Upper lobe of left lung (tissue), 6 donors: ENCODE measurements at regions not wholly inside any gene's neighbourhood (a gene's known extent, or its start where the extent isn't known, plus 50 kb on each side); places are given as distances from the start of the nearest gene placed in this dataset.

Experiments
- ATAC-seq, 2 donors: fragments of 200-7000 bp; cut with Tn5 transposase; one replicate each; pipeline ENCODE4 v1.9.1; 2022; ENCODE audit warnings: mild to moderate bottlenecking in 2 of 2, moderate library complexity in 2 of 2; ENCODE audit not compliant: low FRiP score in 2 of 2
- DNase-seq, 2 donors: peaks; one replicate each; pipeline ENCODE4 v3.0.0-alpha.2; 2019 to 2020
- H3K27ac ChIP-seq, 4 donors: fragments of 200-600 bp; sonication (generic); one replicate each; pipeline ENCODE4 v1.5.1; 2016 to 2019
- H3K27me3 ChIP-seq, 4 donors: fragments of 200-600 bp; sonication (generic); one replicate each; pipeline ENCODE4 v1.5.1; 2017 to 2019
- H3K36me3 ChIP-seq, 4 donors: fragments of 200-600 bp; sonication (generic); one replicate each; pipeline ENCODE4 v1.5.1; 2016 to 2019
- H3K4me1 ChIP-seq, 4 donors: fragments of 200-600 bp; sonication (generic); one replicate each; pipeline ENCODE4 v1.5.1; 2018 to 2019
- H3K4me3 ChIP-seq, 4 donors: fragments of 200-600 bp; sonication (generic); one replicate each; pipeline ENCODE4 v1.5.1; 2017 to 2019; ENCODE audit warnings: mild to moderate bottlenecking in 2 of 4, moderate library complexity in 1 of 4
- H3K9me3 ChIP-seq, 4 donors: fragments of 200-600 bp; sonication (generic); one replicate each; pipeline ENCODE4 v1.5.1; 2018 to 2019
- CTCF ChIP-seq, 6 experiments: fragments of 450-650 bp in 4 of 6; fragments of 200-600 bp in 2 of 6; sonication (generic) in 2 of 6; IDR thresholded peaks; one replicate each; pipeline ENCODE4 v1.5.1; 2016 to 2019; ENCODE audit warnings: antibody characterized with exemption in 6 of 6
- EP300 ChIP-seq, 4 donors: sonication (generic); formaldehyde crosslinking; IDR thresholded peaks; one replicate each; pipeline ENCODE4 v1.5.1; 2017; ENCODE audit warnings: antibody characterized with exemption in 4 of 4, control low read depth in 2 of 4
- POLR2A ChIP-seq, 4 donors: fragments of 450-650 bp; IDR thresholded peaks; one replicate each; pipeline ENCODE4 v1.5.1; 2016 to 2017; ENCODE audit warnings: antibody characterized with exemption in 4 of 4, mild to moderate bottlenecking in 2 of 4
- POLR2AphosphoS5 ChIP-seq, 2 donors: sonication (generic); formaldehyde crosslinking; IDR thresholded peaks; one replicate each; pipeline ENCODE4 v1.5.1; 2017; ENCODE audit warnings: antibody characterized with exemption in 2 of 2
- WGBS, 2 donors: methylation state at CpG; one replicate each; pipeline ENCODE4 v1.1.5; 2017 to 2018; 5-methylcytosine and 5-hydroxymethylcytosine counted together
- donor health status: DM: no; HTN: no; CAD: no; lungs with moderate emphysema.
- donor health status: DM: no; HTN: yes; CAD: no; lungs with severe emphysema.

- WGBS, 2 donors, result 90 to 91% methylated on average over 3 of the region's 3 CpGs
- Histone ChIP-seq H3K4me1 (no peaks in the 10 kb centered on the region), H3K27ac (no peak overlapping the region), H3K9me3 (no peaks in the 10 kb centered on the region), H3K27me3 (no peaks in the 10 kb centered on the region), H3K36me3 (no peaks in the 10 kb centered on the region), H3K4me3 (no peak overlapping the region)
- TF ChIP-seq EP300 (IDR thresholded peaks at IDR 0.05) (no peak), POLR2A (IDR thresholded peaks at IDR 0.05) (no peak), CTCF (IDR thresholded peaks at IDR 0.05) (no peak), POLR2AphosphoS5 (IDR thresholded peaks at IDR 0.05) (no peak)
- no peak for DNase-seq
- no peak for ATAC-seq
These were observed 478.5 kb upstream of the SALL1 start for GRCh38 chr16:51629576-51629975.

- H3K4me3 ChIP-seq, result no peak overlapping the region
- no peaks in the 10 kb centered on the region for H3K36me3 ChIP-seq
- 46 to 58% methylated on average over 7 of the region's 7 CpGs for WGBS, 2 donors
- no peaks in the 10 kb centered on the region for H3K27me3 ChIP-seq
- H3K27ac ChIP-seq, result no peak overlapping the region
- DNase-seq (no peak), ATAC-seq (no peak)
- H3K4me1 ChIP-seq, result no peaks in the 10 kb centered on the region
- TF ChIP-seq POLR2A (IDR thresholded peaks at IDR 0.05) (no peak), EP300 (IDR thresholded peaks at IDR 0.05) (no peak), CTCF (IDR thresholded peaks at IDR 0.05) (no peak), POLR2AphosphoS5 (IDR thresholded peaks at IDR 0.05) (no peak)
- no peaks in the 10 kb centered on the region for H3K9me3 ChIP-seq
These were observed 473.2 kb upstream of the SALL1 start for GRCh38 chr16:51624080-51624775.

- ATAC-seq (no peak), DNase-seq (no peak)
- Histone ChIP-seq H3K4me1 (no peaks in the 10 kb centered on the region), H3K27me3 (no peaks in the 10 kb centered on the region), H3K9me3 (no peaks in the 10 kb centered on the region), H3K4me3 (no peak overlapping the region), H3K27ac (no peak overlapping the region), H3K36me3 (no peaks in the 10 kb centered on the region)
- 94 to 95% methylated on average over 1 of the region's 1 CpG for WGBS, 2 donors
- TF ChIP-seq EP300 (IDR thresholded peaks at IDR 0.05), result no peak
- TF ChIP-seq POLR2A (IDR thresholded peaks at IDR 0.05), result no peak
- no peak for TF ChIP-seq POLR2AphosphoS5 (IDR thresholded peaks at IDR 0.05)
- no peak for TF ChIP-seq CTCF (IDR thresholded peaks at IDR 0.05)
These were observed 470.5 kb upstream of the SALL1 start for GRCh38 chr16:51621610-51622009.

- Histone ChIP-seq H3K27me3 (no peaks in the 10 kb centered on the region), H3K4me3 (no peak overlapping the region), H3K4me1 (no peaks in the 10 kb centered on the region), H3K27ac (no peak overlapping the region), H3K36me3 (no peaks in the 10 kb centered on the region), H3K9me3 (no peaks in the 10 kb centered on the region)
- DNase-seq (no peak), ATAC-seq (no peak)
- no peak for TF ChIP-seq CTCF (IDR thresholded peaks at IDR 0.05)
- no peak for TF ChIP-seq POLR2A (IDR thresholded peaks at IDR 0.05)
- no peak for TF ChIP-seq EP300 (IDR thresholded peaks at IDR 0.05)
- TF ChIP-seq POLR2AphosphoS5 (IDR thresholded peaks at IDR 0.05), result no peak
- WGBS, 2 donors, result 84 to 86% methylated on average over 4 of the region's 4 CpGs
These were observed 464.1 kb upstream of the SALL1 start for GRCh38 chr16:51615141-51615540.

GRCh38 chr16:51607201-51607651 lies 456.2 kb upstream of the SALL1 start:
- Histone ChIP-seq H3K4me1 (no peaks in the 10 kb centered on the region), H3K27me3 (no peaks in the 10 kb centered on the region), H3K36me3 (no peaks in the 10 kb centered on the region), H3K9me3 (no peaks in the 10 kb centered on the region), H3K4me3 (no peak overlapping the region), H3K27ac (no peak overlapping the region)
- TF ChIP-seq POLR2AphosphoS5 (IDR thresholded peaks at IDR 0.05) (no peak), EP300 (IDR thresholded peaks at IDR 0.05) (no peak), POLR2A (IDR thresholded peaks at IDR 0.05) (no peak), CTCF (IDR thresholded peaks at IDR 0.05) (no peak)
- ATAC-seq (no peak), DNase-seq (no peak)
- 51 to 56% methylated on average over 6 of the region's 6 CpGs for WGBS, 2 donors
